Esophagus muscularis mucosa (tissue), 4 donors: ENCODE measurements at regions not wholly inside any gene's neighbourhood (a gene's known extent, or its start where the extent isn't known, plus 50 kb on each side); places are given as distances from the start of the nearest gene placed in this dataset.

Source experiments
- DNase-seq: peaks from one replicate; pipeline ENCODE4 v3.0.0-alpha.2; 2017; ENCODE audit errors: extremely low spot score
- H3K27ac ChIP-seq, 4 donors: fragments of 200-600 bp; sonication (generic); replicated peaks in 1 of 4; 1 replicate in 3 of 4; 2 replicates in 1 of 4; pipeline ENCODE4 v1.5.1; 2016 to 2019; ENCODE audit warnings: mild to moderate bottlenecking in 1 of 4
- H3K27me3 ChIP-seq, 4 donors: fragments of 200-600 bp; sonication (generic); one replicate each; pipeline versions ENCODE4 v1.5.1 to v1.6.0; 2016 to 2019
- H3K36me3 ChIP-seq, 4 donors: fragments of 200-600 bp; sonication (generic); one replicate each; pipeline ENCODE4 v1.5.1; 2016 to 2019
- H3K4me1 ChIP-seq, 4 donors: fragments of 200-600 bp; sonication (generic); one replicate each; pipeline ENCODE4 v1.5.1; 2016 to 2019
- H3K4me3 ChIP-seq, 4 donors: fragments of 200-600 bp; sonication (generic); 1 replicate in 2 of 4; 2 replicates in 2 of 4; pipeline ENCODE4 v1.5.1; 2016 to 2019; ENCODE audit warnings: mild to moderate bottlenecking in 4 of 4, moderate library complexity in 1 of 4
- H3K9me3 ChIP-seq, 4 donors: fragments of 200-600 bp; sonication (generic); 1 replicate in 3 of 4; 2 replicates in 1 of 4; pipeline ENCODE4 v1.5.1; 2016 to 2019
- CTCF ChIP-seq, 3 experiments: fragments of 200-600 bp in 2 of 3; fragments of 450-650 bp in 1 of 3; sonication (generic) in 2 of 3; IDR thresholded peaks; one replicate each; pipeline ENCODE4 v1.5.1; 2017 to 2019; ENCODE audit warnings: antibody characterized with exemption in 3 of 3, mild to moderate bottlenecking in 2 of 3, moderate library complexity in 1 of 3
- EP300 ChIP-seq: sonication (generic); formaldehyde crosslinking; IDR thresholded peaks from one replicate; pipeline ENCODE4 v1.6.1; 2017; ENCODE audit warnings: antibody characterized with exemption
- POLR2A ChIP-seq: fragments of 450-650 bp; IDR thresholded peaks from one replicate; pipeline ENCODE4 v1.6.1; 2017; ENCODE audit warnings: antibody characterized with exemption, moderate library complexity, mild to moderate bottlenecking, low read depth
- POLR2AphosphoS5 ChIP-seq, 2 donors: sonication (generic); formaldehyde crosslinking; IDR thresholded peaks; one replicate each; pipeline ENCODE4 v1.6.1; 2017; ENCODE audit warnings: antibody characterized with exemption in 2 of 2
- WGBS: methylation state at CpG from one replicate; pipeline ENCODE4 v1.1.5; 2018; 5-methylcytosine and 5-hydroxymethylcytosine counted together
- intact Hi-C: fragments of 100-400 bp; cut with DNase I; formaldehyde crosslinking; loops from one replicate; pipeline ENCODE4 v1.15.1; 2023

GRCh38 chr6:71551798-71552197, 263.2 kb downstream of the OGFRL1 start:
- Histone ChIP-seq H3K9me3 (peaks cover 0 to 14% (median 9%) of the 10 kb centered on the region in 4 donors), H3K27me3 (no peaks in the 10 kb centered on the region), H3K4me3 (no peak overlapping the region), H3K4me1 (no peaks in the 10 kb centered on the region), H3K27ac (no peak overlapping the region), H3K36me3 (no peaks in the 10 kb centered on the region)
- intact Hi-C loops, result no loop called here
- TF ChIP-seq POLR2A, result no peak
- no peak for TF ChIP-seq EP300
- TF ChIP-seq CTCF (IDR thresholded peaks at IDR 0.05), result no peak
- TF ChIP-seq POLR2AphosphoS5 (IDR thresholded peaks at IDR 0.05), result no peak
- no peak for DNase-seq
- 94% methylated on average over 2 of the region's 3 CpGs for WGBS

GRCh38 chr6:71556141-71556540, 267.5 kb downstream of the OGFRL1 start:
- DNase-seq, result no peak

GRCh38 chr6:71558974-71559373, 270.4 kb downstream of the OGFRL1 start:
- 93% methylated on average over 1 of the region's 1 CpG for WGBS
- intact Hi-C loops, result no loop called here
- Histone ChIP-seq H3K4me1 (no peaks in the 10 kb centered on the region), H3K9me3 (peaks cover 0 to 35% (median 13%) of the 10 kb centered on the region in 4 donors), H3K4me3 (no peak overlapping the region), H3K27ac (no peak overlapping the region), H3K36me3 (no peaks in the 10 kb centered on the region), H3K27me3 (no peaks in the 10 kb centered on the region)
- DNase-seq, result no peak
- TF ChIP-seq EP300 (no peak), CTCF (IDR thresholded peaks at IDR 0.05) (no peak), POLR2A (no peak), POLR2AphosphoS5 (IDR thresholded peaks at IDR 0.05) (no peak)

More at GRCh38 chr6:71556141-71556540, 267.5 kb downstream of the OGFRL1 start:
- Histone ChIP-seq H3K27me3 (no peaks in the 10 kb centered on the region), H3K4me3 (no peak overlapping the region), H3K27ac (no peak overlapping the region), H3K4me1 (no peaks in the 10 kb centered on the region), H3K9me3 (peaks cover 0 to 39% (median 15%) of the 10 kb centered on the region in 4 donors), H3K36me3 (no peaks in the 10 kb centered on the region)
- intact Hi-C loops, result no loop called here
- TF ChIP-seq POLR2A (no peak), EP300 (no peak), CTCF (IDR thresholded peaks at IDR 0.05) (no peak), POLR2AphosphoS5 (IDR thresholded peaks at IDR 0.05) (no peak)
- WGBS, result 80% methylated on average over 2 of the region's 4 CpGs

GRCh38 chr6:71567562-71567961, 279.0 kb downstream of the OGFRL1 start:
- Histone ChIP-seq H3K9me3 (no peaks in the 10 kb centered on the region), H3K36me3 (no peaks in the 10 kb centered on the region), H3K4me3 (no peak overlapping the region), H3K4me1 (no peaks in the 10 kb centered on the region), H3K27ac (no peak overlapping the region), H3K27me3 (no peaks in the 10 kb centered on the region)
- intact Hi-C loops, result no loop called here
- TF ChIP-seq EP300 (no peak), POLR2A (no peak), POLR2AphosphoS5 (IDR thresholded peaks at IDR 0.05) (no peak), CTCF (IDR thresholded peaks at IDR 0.05) (no peak)
- DNase-seq, result no peak

- no peaks in the 10 kb centered on the region for H3K4me1 ChIP-seq
- no peaks in the 10 kb centered on the region for H3K27me3 ChIP-seq
- H3K9me3 ChIP-seq, result no peaks in the 10 kb centered on the region
- TF ChIP-seq EP300 (no peak), POLR2A (no peak), POLR2AphosphoS5 (IDR thresholded peaks at IDR 0.05) (no peak), CTCF (IDR thresholded peaks at IDR 0.05) (no peak)
- H3K36me3 ChIP-seq, result no peaks in the 10 kb centered on the region
- no peak overlapping the region for H3K4me3 ChIP-seq
- intact Hi-C loops, result no loop called here
- no peak for DNase-seq
- no peak overlapping the region for H3K27ac ChIP-seq
Measured at GRCh38 chr6:71577766-71578165, 289.2 kb downstream of the OGFRL1 start.
